GM18498 (cell line): ENCODE measurements at regions not wholly inside any gene's neighbourhood (a gene's known extent, or its start where the extent isn't known, plus 50 kb on each side); places are given as distances from the start of the nearest gene placed in this dataset.
"Not testable (repeated sequence)": the region's sequence is repeated elsewhere in the genome, so short reads cannot be mapped to it uniquely, and the experiment has no call there.

Experiments used
- ATAC-seq: cut with Tn5 transposase; IDR thresholded peaks from one replicate; pipeline ENCODE4 v1.9.1; 2021; ENCODE audit warnings: mild to moderate bottlenecking, moderate library complexity; ENCODE audit not compliant: unreplicated experiment

GRCh38 chr12:73185403-73185802 is 913.2 kb downstream of the TRHDE start:
- no peak for ATAC-seq

- no peak for ATAC-seq
Observed at GRCh38 chr12:73186272-73186671, 914.1 kb downstream of the TRHDE start.

GRCh38 chr12:73187765-73188164 is 915.6 kb downstream of the TRHDE start:
- no peak for ATAC-seq

GRCh38 chr12:73210548-73211204 is 938.5 kb downstream of the TRHDE start:
- ATAC-seq, result no peak

GRCh38 chr12:73220951-73221350 is 948.8 kb downstream of the TRHDE start:
- ATAC-seq, result no peak

GRCh38 chr12:73221398-73221797 is 949.2 kb downstream of the TRHDE start:
- no peak for ATAC-seq

- ATAC-seq, result no peak
Observed at GRCh38 chr12:73221836-73222235, 949.7 kb downstream of the TRHDE start.

GRCh38 chr12:73225371-73225937 is 953.3 kb downstream of the TRHDE start:
- ATAC-seq, result no peak

- ATAC-seq, result no peak
Observed at GRCh38 chr12:73225941-73226340, 953.8 kb downstream of the TRHDE start.

GRCh38 chr12:73226593-73226992 is 954.4 kb downstream of the TRHDE start:
- no peak for ATAC-seq

- not testable (repeated sequence) for ATAC-seq
Observed at GRCh38 chr12:73228828-73229227, 956.7 kb downstream of the TRHDE start.

GRCh38 chr12:73235387-73235786 is 963.2 kb downstream of the TRHDE start:
- ATAC-seq, result no peak

- no peak for ATAC-seq
Observed at GRCh38 chr12:73240110-73240509, 967.9 kb downstream of the TRHDE start.

GRCh38 chr12:73262788-73263381 is 990.7 kb downstream of the TRHDE start:
- no peak for ATAC-seq

- ATAC-seq, result no peak
Observed at GRCh38 chr12:73266206-73266605, 994.0 kb downstream of the TRHDE start.

GRCh38 chr12:73274976-73275375 is 1002.8 kb downstream of the TRHDE start:
- ATAC-seq, result no peak

GRCh38 chr12:73277971-73278370 is 1005.8 kb downstream of the TRHDE start:
- ATAC-seq, result no peak

- no peak for ATAC-seq
Observed at GRCh38 chr12:73301530-73301929, 1029.4 kb downstream of the TRHDE start.

GRCh38 chr12:73307260-73307659 is 1035.1 kb downstream of the TRHDE start:
- no peak for ATAC-seq

- no peak for ATAC-seq
Observed at GRCh38 chr12:73308079-73308478, 1035.9 kb downstream of the TRHDE start.

- no peak for ATAC-seq
Observed at GRCh38 chr12:73308747-73309146, 1036.6 kb downstream of the TRHDE start.

- no peak for ATAC-seq
Observed at GRCh38 chr12:73321319-73321718, 1049.1 kb downstream of the TRHDE start.
